ENCODE measurements at regions not wholly inside any gene's neighbourhood (a gene's known extent, or its start where the extent isn't known, plus 50 kb on each side); places are given as distances from the start of the nearest gene placed in this dataset.

DNA sequence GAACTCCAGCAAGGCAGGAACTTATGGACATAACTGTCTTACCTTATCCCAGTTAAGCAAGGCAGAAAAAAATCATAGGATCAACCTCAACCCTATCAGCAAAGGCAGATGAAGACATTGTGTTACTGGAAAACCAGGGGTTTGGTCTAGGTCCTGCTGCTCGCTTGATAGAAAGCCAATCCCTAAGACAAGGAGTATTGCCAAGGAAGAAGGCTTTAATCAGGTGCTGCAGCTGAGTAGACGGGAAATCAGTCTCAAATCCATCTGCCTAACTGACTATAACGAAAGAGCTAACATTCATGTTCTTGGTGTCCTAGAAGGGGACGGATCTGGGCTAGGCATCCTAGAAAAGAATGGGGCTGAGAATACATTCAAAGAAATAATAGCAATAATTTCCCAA, 1158.7 kb upstream of the CNTN5 start:
- H3K4me1 ChIP-seq: no peaks in the 10 kb centered on the region
- no peak overlapping the region for H3K27ac ChIP-seq
- DNase-seq: no peak
- H3K9me3 ChIP-seq: no peaks in the 10 kb centered on the region
- H3K27me3 ChIP-seq: no peaks in the 10 kb centered on the region
- no peak overlapping the region for H3K4me3 ChIP-seq
- H3K36me3 ChIP-seq: no peaks in the 10 kb centered on the region
- TF ChIP-seq POLR2A (IDR thresholded peaks at IDR 0.05): no peak
- TF ChIP-seq CTCF (IDR thresholded peaks at IDR 0.05): no peak

DNA sequence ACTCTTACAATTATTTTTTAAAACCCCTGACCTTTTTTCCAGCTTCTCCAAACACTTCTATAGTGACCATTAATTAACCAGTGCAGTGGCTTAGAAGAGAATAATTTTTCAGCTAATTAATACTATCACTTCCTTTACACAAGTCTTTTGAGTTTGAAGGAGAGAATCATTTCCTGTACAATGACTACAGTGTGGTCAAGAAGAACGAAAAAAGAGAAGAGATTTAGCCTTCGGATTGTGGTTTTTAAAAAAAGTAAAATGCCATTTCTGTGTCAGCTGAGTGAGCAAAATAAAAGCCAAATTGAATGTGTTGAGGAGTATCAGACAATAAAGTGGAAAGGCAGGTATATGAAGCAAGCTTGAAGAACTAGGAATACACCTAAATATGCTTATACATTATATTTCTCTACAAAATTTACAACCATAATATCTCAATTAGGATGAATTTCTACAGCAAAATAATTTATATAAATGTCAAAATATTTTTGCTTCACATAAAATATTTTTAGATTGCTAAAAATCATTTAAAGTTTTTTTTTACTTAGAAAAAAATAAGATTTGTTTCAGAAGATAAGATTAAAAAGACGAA, 1155.2 kb upstream of the CNTN5 start:
- TF ChIP-seq POLR2A (IDR thresholded peaks at IDR 0.05) (no peak), CTCF (IDR thresholded peaks at IDR 0.05) (no peak)

DNA sequence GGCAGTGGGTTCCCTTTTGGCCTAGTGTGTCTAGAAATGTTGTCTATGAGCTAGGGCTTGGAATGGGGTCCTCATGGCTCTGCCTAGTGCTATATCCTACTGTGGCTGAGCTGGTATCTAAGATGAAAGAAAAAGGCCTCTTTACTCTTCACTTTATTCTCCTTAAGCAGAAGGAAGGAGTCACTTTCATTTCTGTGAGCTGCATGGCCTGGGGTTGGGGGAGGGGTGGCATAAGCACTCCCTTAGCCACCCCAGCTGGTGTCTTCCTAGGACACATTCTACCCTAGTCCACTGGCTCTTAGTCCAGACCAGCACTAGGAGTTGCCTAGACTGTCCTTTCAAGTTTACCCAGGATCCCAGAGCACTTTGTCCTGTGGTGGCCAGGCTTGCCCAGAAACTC, 1148.9 kb upstream of the CNTN5 start:
- Histone ChIP-seq H3K9me3 (no peaks in the 10 kb centered on the region), H3K27me3 (no peaks in the 10 kb centered on the region), H3K4me1 (no peaks in the 10 kb centered on the region), H3K27ac (no peak overlapping the region), H3K4me3 (no peak overlapping the region), H3K36me3 (no peaks in the 10 kb centered on the region)
- no peak for DNase-seq
- TF ChIP-seq CTCF (IDR thresholded peaks at IDR 0.05) (no peak), POLR2A (IDR thresholded peaks at IDR 0.05) (no peak)

More for the DNA sequence above, 1155.2 kb upstream of the CNTN5 start:
- Histone ChIP-seq H3K4me3 (no peak overlapping the region), H3K4me1 (no peaks in the 10 kb centered on the region), H3K27me3 (no peaks in the 10 kb centered on the region), H3K36me3 (no peaks in the 10 kb centered on the region), H3K27ac (no peak overlapping the region), H3K9me3 (no peaks in the 10 kb centered on the region)
- no peak for DNase-seq

- TF ChIP-seq CTCF (IDR thresholded peaks at IDR 0.05): no peak
- no peak for TF ChIP-seq POLR2A (IDR thresholded peaks at IDR 0.05)
- H3K27me3 ChIP-seq: no peaks in the 10 kb centered on the region
- no peak overlapping the region for H3K27ac ChIP-seq
- H3K4me1 ChIP-seq: no peaks in the 10 kb centered on the region
- no peak for DNase-seq
- H3K9me3 ChIP-seq: peaks cover 0 to 5% (median 0%) of the 10 kb centered on the region in 4 donors
- no peak overlapping the region for H3K4me3 ChIP-seq
- H3K36me3 ChIP-seq: no peaks in the 10 kb centered on the region
Measured at GRCh38 chr11:97880209-97880608, 1140.5 kb upstream of the CNTN5 start.

DNA sequence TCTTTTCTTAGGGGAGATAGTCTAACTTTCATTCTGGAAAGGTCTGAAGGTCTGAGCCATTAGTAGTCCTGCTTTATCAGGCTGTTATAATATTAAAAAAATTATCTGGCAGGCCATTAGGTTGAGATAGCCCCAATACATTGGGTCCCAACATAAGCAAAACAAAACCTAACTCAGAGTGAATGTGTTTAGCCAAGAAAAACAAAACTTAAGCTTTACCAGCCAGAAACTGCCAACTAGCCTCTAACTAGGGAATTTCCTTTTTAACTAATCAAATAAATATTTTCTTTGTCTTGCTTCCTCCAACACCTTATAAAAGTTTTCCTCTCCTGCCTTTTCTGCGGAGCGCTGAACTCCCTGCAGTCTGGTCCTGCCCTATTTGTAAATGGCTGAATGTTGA, 1137.7 kb upstream of the CNTN5 start:
- Histone ChIP-seq H3K4me3 (no peak overlapping the region), H3K4me1 (no peaks in the 10 kb centered on the region), H3K27me3 (no peaks in the 10 kb centered on the region), H3K27ac (no peak overlapping the region), H3K36me3 (no peaks in the 10 kb centered on the region), H3K9me3 (no peaks in the 10 kb centered on the region)
- no peak for DNase-seq
- TF ChIP-seq CTCF (IDR thresholded peaks at IDR 0.05) (no peak), POLR2A (IDR thresholded peaks at IDR 0.05) (no peak)

DNA sequence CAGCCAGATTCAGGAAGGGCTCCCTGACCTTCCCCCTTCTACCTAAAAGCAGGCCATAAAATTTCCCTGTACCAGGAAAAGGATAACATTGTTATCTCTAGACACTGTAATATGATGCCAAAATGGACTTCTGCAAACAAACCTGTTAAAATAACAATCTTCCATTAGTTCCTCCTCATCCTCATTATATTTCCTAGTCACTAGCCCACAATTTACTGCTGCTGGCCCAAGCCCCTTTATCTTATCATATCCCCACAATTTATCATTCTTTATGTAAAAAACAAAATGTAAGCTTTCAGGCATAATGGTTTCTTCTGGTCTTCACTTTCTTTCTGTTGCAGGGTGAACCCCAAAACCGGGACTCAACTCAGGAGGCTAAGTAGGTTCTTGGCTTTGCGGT, 1132.1 kb upstream of the CNTN5 start:
- no peaks in the 10 kb centered on the region for H3K36me3 ChIP-seq
- TF ChIP-seq CTCF (IDR thresholded peaks at IDR 0.05) (no peak), POLR2A (IDR thresholded peaks at IDR 0.05) (no peak)

More for the DNA sequence above, 1132.1 kb upstream of the CNTN5 start:
- H3K27me3 ChIP-seq: no peaks in the 10 kb centered on the region
- H3K4me3 ChIP-seq: no peak overlapping the region
- no peak for DNase-seq
- H3K27ac ChIP-seq: no peak overlapping the region
- no peaks in the 10 kb centered on the region for H3K9me3 ChIP-seq
- no peaks in the 10 kb centered on the region for H3K4me1 ChIP-seq

Measured in Peyer's patch (tissue), 4 donors.